ENCODE measurements at regions not wholly inside any gene's neighbourhood (a gene's known extent, or its start where the extent isn't known, plus 50 kb on each side); places are given as distances from the start of the nearest gene placed in this dataset.
"Not testable (repeated sequence)": the region's sequence is repeated elsewhere in the genome, so short reads cannot be mapped to it uniquely, and the experiment has no call there.

DNA sequence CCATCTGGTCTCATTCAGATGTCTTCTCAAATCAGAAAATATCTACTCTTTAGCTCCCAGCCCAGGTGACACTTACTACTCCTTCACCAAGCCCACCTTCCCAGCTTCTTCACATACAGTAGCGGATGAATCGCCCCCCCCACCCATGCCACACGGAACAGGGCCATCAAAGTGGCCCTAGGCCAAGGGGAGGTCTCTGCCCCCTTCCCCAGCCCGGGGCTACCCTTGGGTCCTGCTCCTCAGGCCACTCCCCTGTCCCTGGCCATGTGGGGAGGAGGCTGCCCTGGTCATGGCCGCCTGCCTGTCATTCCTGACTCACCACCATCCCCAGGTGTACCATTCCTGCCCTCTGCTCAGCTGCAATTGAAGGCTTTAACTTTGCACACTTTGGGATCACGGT lies 142.8 kb downstream of the NECTIN1 start:
- DNase-seq (ENCODE audit: low read depth) = no peak

DNA sequence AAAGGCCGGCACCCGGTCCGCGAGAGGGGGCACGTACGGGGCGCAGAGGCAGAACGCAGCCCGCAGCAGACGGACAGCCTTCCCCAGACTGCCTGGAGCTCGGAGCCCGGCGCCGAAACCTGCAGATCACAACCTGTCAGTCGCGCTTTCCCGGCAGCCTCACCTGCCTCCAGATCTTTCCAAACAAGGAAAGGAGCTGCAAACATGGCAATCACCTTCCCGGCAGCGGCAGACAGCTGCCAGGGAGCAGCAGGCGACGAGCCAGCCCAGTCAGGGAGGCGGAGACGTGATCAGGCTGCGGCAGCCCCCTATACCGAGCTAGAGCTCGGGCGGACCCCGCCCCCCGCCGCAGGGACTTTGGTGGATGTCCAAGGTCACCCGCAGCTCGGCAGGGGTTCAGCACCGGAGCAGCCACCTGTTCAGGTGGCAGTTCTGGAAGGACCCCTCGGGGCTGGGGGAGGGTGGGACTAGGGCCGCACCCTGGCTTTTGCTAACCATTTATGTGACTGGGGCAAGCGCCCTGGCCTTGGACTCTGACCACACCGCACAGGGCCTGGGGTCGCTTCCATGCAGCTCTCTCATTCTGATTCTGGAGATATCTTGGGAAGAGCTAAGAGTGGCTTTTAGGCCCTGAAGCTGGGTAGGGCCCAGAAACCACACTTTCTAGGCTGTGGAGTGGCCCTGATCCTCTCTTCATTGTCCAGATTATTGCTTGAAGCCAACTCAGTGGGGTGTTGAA lies 143.8 kb downstream of the NECTIN1 start:
- DNase-seq (ENCODE audit: low read depth) = no peak

DNA sequence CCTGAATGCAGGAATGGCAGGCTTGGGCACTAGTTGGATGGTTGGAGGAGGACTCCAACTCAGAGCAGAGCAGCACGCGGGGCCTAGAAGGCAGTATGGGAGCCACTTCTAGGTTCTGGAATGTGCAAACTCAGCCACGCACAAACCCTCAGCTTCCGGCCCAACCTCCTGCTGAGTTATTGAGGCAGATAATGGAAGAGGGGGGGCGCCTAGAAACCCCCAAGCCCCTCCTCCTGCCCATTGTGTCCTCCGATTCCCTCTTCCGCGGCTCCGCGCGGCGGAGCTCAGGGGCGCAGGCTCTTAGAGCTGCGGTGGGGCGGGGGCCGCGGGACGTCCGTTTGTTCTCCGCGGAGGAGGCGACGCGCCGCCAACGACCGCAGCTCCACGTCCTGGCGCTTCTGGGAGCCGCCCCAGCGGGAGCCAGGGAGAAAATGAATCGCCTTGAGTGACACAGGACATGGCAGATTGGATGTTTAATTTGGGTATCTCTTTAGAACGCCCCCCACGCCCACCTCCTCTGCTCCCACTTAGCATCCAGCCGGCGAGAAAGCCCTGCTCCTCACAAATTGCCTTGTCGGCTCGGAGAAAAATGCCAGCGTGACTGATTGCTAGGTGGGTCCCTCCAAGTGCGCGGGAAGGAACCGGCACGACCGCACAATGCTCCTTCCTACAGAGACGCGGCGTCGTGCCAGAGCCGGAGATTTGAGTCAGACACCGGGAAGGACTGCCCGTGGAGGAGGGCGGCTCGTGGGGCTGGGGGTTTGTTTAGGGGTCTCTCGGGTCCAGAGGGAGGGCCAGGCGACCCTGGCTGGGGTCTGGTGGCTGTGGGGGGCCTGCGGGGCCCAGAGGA lies 144.6 kb downstream of the NECTIN1 start:
- DNase-seq (ENCODE audit: low read depth) = no peak

DNA sequence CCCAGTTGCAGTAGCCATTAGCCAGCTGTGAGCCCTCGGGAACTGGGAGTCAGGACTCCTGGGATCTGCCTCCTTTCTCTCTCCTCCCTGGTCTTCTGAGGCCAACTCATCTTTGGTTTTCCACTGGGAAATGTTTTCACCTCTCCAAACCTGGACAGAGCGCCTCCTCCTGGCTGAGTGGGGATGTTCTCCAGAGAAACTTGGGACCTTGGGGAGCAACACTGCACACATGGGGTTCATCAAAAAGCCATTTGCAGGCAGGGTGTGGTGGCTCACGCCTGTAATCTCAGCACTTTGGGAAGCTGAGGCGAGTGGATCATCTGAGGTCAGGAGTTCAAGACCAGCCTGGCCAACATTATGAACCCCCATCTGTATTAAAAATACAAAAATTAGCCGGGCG lies 145.4 kb downstream of the NECTIN1 start:
- DNase-seq (ENCODE audit: low read depth) = no peak

DNA sequence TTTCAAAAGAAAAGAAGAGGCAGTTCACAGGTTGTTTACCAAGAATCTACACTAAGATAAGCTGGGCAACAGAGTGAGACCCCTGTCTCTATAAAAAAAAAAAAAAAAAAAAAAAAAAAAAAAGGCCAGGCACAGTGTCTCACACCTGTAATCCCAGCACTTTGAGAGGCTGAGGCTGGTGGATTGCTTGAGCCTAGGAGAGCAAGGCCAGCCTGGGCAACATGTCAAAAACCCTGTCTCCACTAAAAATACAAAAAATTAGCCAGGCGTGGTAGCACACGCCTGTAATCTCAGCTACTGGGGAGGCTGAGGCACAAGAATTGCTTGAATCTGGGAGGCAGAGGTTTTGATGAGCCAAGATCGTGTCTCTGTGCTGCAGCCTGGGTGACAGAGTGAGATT lies 147.6 kb downstream of the NECTIN1 start:
- DNase-seq (ENCODE audit: low read depth) = not testable (repeated sequence)

DNA sequence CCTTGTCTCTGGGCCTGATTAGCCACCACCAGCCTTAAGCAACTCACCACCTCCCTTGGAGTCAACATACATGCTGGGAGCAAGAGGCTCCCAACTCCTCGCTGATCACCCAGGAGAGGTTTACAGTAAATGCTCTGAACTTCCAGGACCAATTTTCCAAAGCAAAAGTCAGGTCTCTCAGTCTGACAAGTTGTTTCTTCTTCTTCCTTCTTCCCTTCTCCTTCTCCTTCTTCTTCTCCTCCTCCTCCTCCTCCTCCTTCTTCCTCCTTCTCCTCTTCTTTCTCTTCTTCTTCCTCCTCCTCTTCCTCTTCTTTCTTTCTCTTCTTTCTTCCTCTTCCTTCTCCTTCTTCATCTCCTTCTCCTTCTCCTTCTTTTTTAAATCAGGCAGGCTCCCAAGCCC lies 148.2 kb downstream of the NECTIN1 start:
- DNase-seq (ENCODE audit: low read depth) = no peak

DNA sequence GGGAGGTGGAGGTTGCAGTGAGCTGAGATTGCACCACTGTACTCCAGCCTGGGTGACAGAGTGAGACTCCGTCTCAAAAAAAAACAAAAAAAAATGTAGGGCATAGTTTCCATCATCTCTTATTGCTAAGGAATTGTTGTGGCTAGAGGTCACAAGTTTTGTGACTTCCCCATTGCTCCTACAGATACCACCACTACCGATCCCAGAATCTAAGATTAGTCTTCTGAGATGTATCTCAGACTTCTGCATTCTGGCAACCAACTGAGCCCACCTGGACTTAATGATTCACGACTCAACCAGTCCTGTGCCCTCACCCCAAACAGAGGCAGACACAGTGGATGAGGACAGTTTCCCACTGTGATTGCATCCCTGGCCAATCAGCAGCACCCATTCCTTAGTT lies 148.9 kb downstream of the NECTIN1 start:
- no peak for DNase-seq (ENCODE audit: low read depth)

DNA sequence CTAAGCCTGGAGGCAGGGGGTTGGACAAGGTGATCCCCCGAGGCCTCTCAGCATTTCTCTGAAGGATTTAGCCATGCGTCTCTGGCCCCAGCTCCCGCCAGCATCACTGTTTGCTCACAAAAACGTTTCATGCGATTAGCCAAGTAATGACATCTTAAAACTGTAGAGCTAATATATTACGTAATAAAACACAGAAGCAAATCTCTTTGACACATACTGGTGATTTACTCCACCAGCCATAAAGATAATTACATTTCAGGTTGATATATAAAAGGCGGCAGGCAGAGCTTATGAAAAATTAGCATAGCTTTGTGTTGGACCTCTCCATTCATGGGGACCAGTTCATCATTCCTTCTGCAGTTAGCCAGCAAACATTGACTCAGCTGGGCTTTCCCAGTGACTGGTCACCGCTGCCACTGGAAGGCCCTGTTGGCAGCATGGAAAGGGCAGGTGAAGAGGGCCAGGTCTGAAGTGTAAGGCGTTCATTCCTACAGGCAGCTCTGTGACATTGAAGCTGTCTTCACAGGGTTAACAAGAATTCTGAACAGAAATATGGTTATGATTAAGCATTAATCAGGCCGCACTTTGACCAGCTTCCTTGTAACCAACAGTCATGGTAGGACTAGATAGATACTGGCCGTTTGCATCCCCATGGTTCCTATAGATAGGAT lies 150.3 kb downstream of the NECTIN1 start:
- DNase-seq (ENCODE audit: low read depth) = no peak

DNA sequence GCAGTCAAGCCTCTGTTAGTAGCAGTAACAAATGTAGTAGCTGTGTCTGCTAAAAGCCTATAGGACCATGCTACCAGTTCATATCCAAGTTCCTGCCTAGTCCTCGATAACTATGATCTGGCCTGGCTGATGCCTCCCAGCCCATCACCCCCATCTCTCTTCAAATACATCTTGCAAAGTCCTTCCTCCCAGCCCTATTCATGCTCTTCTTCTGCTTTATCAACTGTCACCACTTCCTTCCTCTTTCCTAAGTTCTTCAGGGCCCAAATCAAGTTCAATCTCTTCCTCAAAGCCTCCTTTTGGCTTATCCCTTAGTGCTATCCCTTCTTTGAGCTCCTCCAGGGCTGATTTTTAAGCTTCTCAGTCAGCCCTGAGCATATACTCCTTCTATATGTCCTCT lies 150.9 kb upstream of the THY1 start:
- DNase-seq (ENCODE audit: low read depth) = no peak

DNA sequence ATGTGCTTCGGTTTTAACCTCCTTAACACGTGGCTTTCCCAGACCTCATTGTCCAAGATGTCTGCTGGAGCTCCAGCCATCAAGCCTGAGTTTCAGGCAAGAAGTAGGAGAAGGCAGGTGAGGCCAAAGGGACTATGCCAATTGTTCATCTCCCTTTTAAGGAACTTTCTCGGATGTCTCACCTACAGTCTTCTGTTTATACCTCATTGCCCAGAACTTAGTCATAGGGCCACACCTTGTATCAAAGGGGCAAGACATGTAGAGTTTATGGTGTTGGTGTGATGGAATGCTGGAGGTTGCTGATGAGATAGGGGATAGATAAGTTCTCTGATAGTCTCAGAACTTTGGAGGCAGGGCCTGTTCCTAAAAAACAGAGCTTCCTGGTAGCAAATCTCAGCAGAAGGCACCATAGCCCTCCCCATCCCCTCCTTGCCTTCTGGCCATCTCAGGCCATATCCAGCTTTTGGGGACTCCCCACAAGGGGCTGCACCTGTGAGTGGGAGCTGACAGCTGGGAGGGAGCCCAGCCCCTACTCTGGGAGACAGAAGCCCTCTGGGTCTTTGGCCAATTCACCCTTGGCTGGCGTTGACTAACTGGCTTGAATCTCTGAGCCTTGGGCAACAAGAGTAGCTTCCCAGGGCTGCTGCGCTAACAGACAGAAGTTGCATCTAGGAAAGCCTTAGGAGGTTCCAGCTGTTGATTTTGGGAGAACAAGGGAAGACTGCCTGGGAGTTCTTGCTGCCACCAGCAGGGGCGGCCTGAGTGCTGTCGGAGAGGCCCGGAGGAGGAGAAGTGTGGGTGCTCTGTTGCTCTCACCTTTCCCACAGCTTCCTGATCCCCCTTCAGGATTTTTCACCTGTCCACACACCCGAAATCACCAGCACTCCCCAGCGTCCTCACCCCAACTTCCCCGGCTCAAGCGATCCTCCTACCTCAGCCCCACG lies 149.8 kb upstream of the THY1 start:
- no peak for DNase-seq (ENCODE audit: low read depth)

DNA sequence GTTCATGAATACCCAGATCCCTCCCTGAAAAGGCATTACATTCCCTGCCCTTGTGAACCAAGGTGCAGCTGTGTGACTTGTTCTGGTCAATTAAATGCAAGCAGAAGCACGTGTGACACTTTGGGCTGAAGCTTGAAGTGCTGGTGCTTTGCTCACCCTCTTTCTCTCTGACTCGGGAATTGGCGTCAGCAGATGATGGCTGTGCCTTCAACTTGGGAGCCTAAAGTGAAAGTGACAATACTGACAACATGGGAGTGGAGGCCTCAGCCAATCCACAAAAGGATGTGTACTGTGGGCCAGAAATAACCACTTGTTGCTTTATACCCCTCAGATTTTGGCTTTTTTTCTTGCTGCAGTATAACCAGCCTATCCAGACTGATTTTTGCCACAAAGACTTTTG lies 148.3 kb upstream of the THY1 start:
- no peak for DNase-seq (ENCODE audit: low read depth)

DNA sequence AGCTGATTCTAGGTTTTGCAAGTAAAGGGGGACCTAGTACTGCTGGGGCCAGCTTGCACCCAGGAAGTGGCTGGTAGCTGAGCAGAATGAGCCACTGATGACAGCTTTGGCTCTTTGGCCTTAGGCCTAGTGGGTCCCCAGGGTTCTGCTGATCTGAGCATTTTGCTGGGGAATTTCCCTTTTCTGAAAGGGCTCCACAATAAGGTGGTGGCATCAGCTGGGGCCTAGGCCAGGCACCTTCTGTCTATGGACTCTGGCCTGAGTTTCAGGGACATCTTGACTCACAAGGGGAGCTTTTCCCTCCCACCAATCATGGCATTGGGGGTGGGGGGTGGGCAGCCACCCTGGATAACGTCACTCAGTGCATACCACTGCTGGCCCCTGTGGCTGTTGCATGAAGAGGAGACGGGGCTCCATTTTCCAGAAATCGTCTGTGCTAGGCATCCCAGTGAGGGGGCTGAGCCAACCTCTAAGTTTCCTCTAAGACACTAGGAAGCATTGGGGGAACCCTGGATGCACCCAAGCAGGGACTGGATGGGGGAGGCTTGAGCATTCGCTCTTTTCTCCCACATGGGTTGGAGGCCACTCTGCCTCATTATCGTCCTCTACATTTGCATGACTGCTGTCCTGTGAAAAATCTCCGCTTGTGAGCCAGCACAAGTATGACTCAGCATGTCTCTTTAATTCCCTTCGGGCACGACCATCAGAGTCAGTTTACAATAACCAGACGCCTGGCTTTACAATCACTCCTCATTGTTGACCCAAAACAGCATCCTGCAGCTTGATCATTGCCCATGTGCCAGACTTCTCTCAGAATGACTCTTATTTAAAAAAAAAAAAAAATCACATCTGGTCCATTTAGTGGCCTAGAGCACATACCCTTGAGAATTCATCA lies 145.0 kb upstream of the THY1 start:
- DNase-seq (ENCODE audit: low read depth) = peak; percentile 64

DNA sequence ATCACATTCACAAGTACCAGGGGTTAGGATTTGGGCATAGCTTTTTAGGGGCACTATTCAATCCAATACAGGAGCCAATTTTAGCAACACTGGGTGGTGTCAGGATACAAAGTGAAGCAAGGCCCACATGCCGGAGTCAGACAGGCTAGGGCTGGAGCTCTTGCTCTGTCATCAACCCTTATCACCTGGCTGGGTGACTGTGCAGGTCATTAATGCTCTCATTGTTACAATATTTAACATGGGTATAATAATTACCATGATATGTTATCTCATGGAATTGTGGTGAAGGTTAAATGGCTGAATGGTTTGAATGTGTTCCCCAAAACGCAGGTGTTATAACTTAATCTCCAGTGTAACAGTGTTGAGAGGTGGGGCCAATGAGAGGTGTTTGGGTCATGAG lies 143.3 kb upstream of the THY1 start:
- no peak for DNase-seq (ENCODE audit: low read depth)

DNA sequence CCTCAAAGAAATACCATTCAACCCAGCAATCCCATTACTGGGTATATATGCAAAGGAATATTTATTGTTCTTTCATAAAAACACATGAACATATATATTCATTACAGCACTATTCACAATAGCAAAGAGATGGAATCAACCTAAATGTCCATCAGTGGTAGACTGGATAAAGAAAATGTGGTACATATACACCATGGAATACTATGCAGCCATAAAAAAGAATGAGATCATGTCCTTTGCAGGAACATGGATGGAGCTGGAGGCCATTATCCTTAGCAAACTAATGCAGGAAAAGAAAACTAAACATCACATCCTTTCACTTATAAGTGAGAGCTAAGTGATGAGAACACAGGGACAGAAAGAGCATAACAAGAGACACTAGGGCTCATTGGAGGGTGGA lies 142.7 kb upstream of the THY1 start:
- DNase-seq (ENCODE audit: low read depth) = not testable (repeated sequence)

DNA sequence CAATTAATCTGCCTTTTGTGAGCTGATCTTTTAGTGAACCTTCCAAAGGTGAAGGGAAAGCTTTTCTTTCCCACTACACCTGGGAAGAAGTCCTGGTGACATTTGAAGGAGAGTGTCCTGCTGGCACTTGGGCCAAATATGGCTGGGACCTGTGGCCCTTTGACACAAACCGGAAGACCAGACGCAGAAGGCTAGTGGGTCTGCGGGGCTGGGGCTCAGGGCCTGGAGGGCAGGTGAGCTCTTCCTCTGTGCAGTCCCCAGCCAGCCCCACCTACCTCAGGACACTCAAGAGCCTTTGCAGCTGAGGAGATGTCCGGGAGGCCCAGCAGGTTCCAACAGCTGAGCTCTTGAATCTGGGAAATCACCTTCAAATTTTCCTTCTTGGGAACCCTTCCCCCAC lies 138.0 kb upstream of the THY1 start:
- DNase-seq (ENCODE audit: low read depth) = no peak

DNA sequence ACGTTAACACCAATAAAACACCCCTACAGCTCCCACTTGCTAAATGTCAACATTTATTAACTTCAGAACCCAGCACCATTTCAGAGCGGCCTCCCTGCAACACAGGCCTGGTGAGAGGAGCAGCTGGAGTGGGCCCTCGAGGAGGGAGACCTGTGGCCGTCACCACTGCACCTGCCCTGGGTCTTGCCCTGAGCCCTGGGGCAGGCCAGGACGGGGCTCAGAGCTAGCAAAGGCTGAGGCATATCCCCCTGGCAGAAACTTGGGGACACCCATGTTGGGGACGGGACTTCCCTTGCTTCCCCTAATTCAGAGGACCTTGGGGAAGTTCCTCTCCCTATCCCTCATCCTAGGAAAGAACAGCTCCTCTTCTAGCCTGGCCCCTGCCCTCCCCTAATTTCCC lies 137.3 kb upstream of the THY1 start:
- DNase-seq (ENCODE audit: low read depth) = no peak

DNA sequence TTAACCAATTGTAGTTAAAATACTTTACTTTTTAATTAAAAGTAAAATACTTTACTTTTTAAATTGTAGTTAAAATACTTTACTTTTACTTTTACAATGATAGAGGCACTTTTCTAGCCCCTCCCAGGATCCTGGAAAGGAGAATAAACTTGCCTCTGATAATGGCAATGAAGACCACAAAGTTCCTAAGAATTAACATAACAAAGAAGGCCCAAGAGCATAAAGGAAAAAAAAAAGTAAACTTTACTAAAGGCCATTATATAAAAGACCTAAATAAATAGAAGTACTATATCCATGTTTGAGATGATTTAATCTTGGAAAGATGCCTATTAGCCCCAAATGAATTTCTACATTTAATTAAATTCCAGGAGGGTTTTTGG lies 129.1 kb upstream of the THY1 start:
- DNase-seq (ENCODE audit: low read depth) = no peak

DNA sequence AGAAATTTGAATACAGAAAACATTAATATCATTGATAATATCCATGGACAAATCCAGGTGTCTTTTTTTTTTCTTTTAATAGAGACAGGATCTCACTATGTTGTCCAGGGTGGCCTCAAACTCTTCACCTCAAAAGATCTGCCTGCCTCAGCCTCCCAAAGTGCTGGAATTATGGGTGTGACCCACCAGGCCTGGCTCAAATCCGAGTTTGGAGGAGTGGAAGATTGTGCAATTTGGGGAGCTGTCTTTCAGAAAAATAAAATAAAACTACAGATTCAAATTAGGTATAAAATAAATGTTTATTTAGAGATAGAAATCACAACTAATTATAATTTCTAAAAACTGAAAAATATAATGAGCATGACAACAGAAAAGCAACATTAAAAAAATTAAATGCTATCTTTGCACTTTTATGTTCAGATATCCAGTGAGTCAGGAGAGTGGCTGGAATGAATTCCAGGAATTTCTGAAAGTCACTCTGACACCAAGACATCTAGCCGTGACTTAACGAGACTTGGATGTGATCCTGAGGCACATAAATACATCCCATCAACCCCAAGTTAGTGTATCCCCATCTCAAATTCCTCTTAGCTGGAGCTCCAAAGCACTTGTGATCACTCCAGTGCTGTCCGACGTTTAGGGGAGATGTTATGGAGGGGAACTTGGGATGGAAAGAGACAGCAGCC lies 128.6 kb upstream of the THY1 start:
- DNase-seq (ENCODE audit: low read depth) = no peak

DNA sequence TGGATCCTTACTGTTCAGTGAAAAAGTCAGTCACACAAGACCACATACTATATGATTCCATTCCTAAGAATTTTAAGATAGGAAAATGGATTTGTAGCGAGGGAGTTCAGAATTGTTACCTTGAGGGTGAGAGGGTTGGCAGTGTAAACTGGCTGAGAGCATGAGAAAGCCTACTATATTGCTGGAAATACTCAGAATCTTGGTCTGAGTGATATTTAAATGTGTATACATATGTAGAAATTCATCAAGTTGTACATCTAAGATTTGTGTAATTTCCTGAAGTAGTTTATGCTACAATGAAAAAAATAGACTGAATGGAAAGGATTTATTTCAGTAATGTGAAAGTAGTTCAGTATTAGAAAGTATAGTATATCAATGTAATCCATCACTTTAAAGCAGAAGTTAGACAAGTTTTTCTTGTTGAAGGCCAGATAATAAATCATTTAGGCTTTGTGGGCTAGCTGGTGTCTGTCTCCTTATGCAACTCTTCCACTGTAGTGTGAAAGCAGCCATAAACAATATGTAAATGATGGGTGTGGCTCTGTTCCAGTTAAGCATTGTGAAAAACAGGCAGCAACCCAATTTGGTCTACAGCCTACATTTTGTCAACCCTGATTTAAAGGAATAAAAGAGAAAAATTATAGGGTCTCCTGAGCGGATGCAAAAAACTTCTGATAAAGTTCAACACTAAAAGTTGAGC lies 127.2 kb upstream of the THY1 start:
- no peak for DNase-seq (ENCODE audit: low read depth)

DNA sequence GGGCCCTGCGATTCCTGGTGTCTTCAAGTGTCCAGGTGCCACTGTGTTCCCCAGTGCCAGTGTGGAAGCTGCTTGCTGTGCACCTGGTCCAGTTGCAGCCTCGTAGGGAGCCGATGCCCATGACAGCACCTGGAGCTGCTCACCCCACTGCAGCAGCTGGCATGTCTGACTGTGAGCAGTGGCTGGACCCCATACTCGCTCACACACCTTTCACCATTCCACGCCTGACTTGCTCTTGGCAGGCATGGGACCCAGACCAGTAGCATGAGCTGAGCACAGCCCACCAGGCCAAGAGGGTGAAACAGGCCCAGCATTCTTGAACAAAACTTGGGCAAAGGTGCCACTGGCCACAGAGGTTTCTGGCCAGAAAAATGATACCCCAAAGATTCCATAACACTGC lies 124.5 kb upstream of the THY1 start:
- no peak for DNase-seq (ENCODE audit: low read depth)

All from HS-5 (cell line).